T-cell (primary cell): ENCODE measurements at regions not wholly inside any gene's neighbourhood (a gene's known extent, or its start where the extent isn't known, plus 50 kb on each side); places are given as distances from the start of the nearest gene placed in this dataset.

Experiments used
- ATAC-seq, 4 experiments: fragments of 200-7000 bp in 3 of 4; fragments of 150-1000 bp in 1 of 4; cut with Tn5 transposase; replicated peaks in 1 of 4; 1 replicate in 3 of 4; 2 replicates in 1 of 4; pipeline ENCODE4 v1.10.0; 2021; ENCODE audit warnings: moderate library complexity in 3 of 4, mild to moderate bottlenecking in 2 of 4, moderate number of reproducible peaks in 1 of 4
- CTCF ChIA-PET, 2 donors: fragments of 300-600 bp; sonication (Branson Sonifier 250); formaldehyde crosslinking; loops; one replicate each; lab custom pipeline; 2022; ENCODE audit warnings: antibody characterized with exemption in 2 of 2; lab: Charles Lee
- POLR2A ChIA-PET, 2 donors: fragments of 300-600 bp; sonication (Branson Sonifier 250); formaldehyde crosslinking; loops; one replicate each; lab custom pipeline; 2022; ENCODE audit warnings: antibody characterized with exemption in 2 of 2; lab: Charles Lee
- DNase-seq, 35 experiments: peaks; one replicate each; pipeline versions ENCODE4 v3.0.0 to v3.0.0-alpha.2; 2013 to 2023
- H3K27ac ChIP-seq: one replicate; pipeline ENCODE4 v1.5.1; 2013; ENCODE audit warnings: low read length
- H3K27me3 ChIP-seq, 2 experiments: replicated peaks in 1 of 2; 1 replicate in 1 of 2; 2 replicates in 1 of 2; pipeline versions ENCODE4 v1.6.1 to v1.7.0; 2013; ENCODE audit warnings: low read length in 1 of 2, mixed read lengths in 1 of 2; ENCODE audit not compliant: control insufficient read depth in 2 of 2, insufficient read depth in 2 of 2; ENCODE audit errors: extremely low read depth in 1 of 2
- H3K36me3 ChIP-seq, 2 donors: 1 replicate in 1 of 2; 2 replicates in 1 of 2; pipeline versions ENCODE4 v1.6.1 to v1.7.0; 2013; ENCODE audit warnings: low read length in 1 of 2; ENCODE audit not compliant: control insufficient read depth in 2 of 2, insufficient read depth in 1 of 2; ENCODE audit errors: extremely low read depth in 1 of 2
- H3K4me1 ChIP-seq, 2 experiments: 1 replicate in 1 of 2; 2 replicates in 1 of 2; pipeline versions ENCODE4 v1.6.1 to v1.7.0; 2013; ENCODE audit warnings: low read length in 2 of 2, mixed read lengths in 1 of 2; ENCODE audit not compliant: insufficient read depth in 2 of 2, control insufficient read depth in 1 of 2; ENCODE audit errors: extremely low read depth in 1 of 2
- H3K4me3 ChIP-seq, 2 donors: 1 replicate in 1 of 2; 2 replicates in 1 of 2; pipeline versions ENCODE4 v1.5.1 to v1.7.0; 2013; ENCODE audit warnings: mild to moderate bottlenecking in 2 of 2, low read length in 1 of 2, moderate library complexity in 1 of 2; ENCODE audit not compliant: control insufficient read depth in 1 of 2; ENCODE audit errors: extremely low read depth in 1 of 2
- H3K9me3 ChIP-seq: 2 replicates; pipeline ENCODE4 v1.7.0; 2013
- H3K27ac Mint-ChIP-seq, 2 donors: one replicate each; pipeline ENCODE4 v1.8.0; 2020 to 2021; ENCODE audit warnings: mild to moderate bottlenecking in 2 of 2, mixed read lengths in 2 of 2
- H3K27me3 Mint-ChIP-seq, 2 donors: one replicate each; pipeline ENCODE4 v1.8.0; 2021 to 2022; ENCODE audit warnings: mixed read lengths in 2 of 2
- H3K36me3 Mint-ChIP-seq: one replicate; pipeline ENCODE4 v1.8.0; 2021; ENCODE audit warnings: mixed read lengths
- H3K4me1 Mint-ChIP-seq, 3 donors: one replicate each; pipeline ENCODE4 v1.8.0; 2020 to 2022; ENCODE audit warnings: mixed read lengths in 3 of 3, mild to moderate bottlenecking in 1 of 3
- H3K4me3 Mint-ChIP-seq, 3 donors: one replicate each; pipeline ENCODE4 v1.8.0; 2020 to 2022; ENCODE audit warnings: mild to moderate bottlenecking in 3 of 3, mixed read lengths in 3 of 3, moderate library complexity in 3 of 3
- H3K9me3 Mint-ChIP-seq, 3 donors: one replicate each; pipeline ENCODE4 v1.8.0; 2020 to 2022; ENCODE audit warnings: mixed read lengths in 3 of 3
- WGBS: methylation state at CpG from one replicate; pipeline ENCODE4 v1.1.5; 2013; ENCODE audit warnings: missing lambda C conversion rate; ENCODE audit not compliant: insufficient coverage; 5-methylcytosine and 5-hydroxymethylcytosine counted together

DNA sequence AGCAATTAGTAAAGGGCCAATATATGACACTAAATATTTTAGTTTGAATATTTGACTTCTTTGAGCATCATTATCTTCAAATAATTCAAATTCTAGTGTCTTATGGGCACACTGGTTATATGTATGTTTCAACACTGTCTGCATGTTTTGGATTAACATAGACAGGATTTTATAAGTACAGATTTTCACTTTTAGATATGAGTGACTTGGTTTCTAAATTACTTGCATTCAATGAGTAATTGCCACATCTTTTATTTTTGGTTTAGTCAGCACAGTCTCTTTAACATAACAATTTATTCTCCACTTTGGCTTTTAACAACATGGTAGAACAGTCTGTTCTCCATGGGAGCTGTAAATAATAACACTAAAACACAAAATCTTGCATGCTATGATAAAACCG is 674.8 kb downstream of the TBL1XR1 start:
- POLR2A ChIA-PET: no interaction called here
- Histone ChIP-seq H3K4me3 (no peak overlapping the region), H3K36me3 (no peaks in the 10 kb centered on the region), H3K9me3 (no peaks in the 10 kb centered on the region), H3K4me1 (no peaks in the 10 kb centered on the region), H3K27ac (no peak overlapping the region), H3K27me3 (no peaks in the 10 kb centered on the region)
- no peaks in the 10 kb centered on the region for H3K27me3 Mint-ChIP-seq
- no peak overlapping the region for H3K27ac Mint-ChIP-seq
- no peak for DNase-seq
- WGBS: no CpG with 5 or more reads among the region's 1 CpG
- peaks cover 4 to 7% (median 6%) of the 10 kb centered on the region in 3 donors for H3K9me3 Mint-ChIP-seq
- no peak overlapping the region for H3K4me3 Mint-ChIP-seq
- no peak for ATAC-seq
- CTCF ChIA-PET: no interaction called here
- H3K36me3 Mint-ChIP-seq: no peaks in the 10 kb centered on the region
- H3K4me1 Mint-ChIP-seq: no peaks in the 10 kb centered on the region

DNA sequence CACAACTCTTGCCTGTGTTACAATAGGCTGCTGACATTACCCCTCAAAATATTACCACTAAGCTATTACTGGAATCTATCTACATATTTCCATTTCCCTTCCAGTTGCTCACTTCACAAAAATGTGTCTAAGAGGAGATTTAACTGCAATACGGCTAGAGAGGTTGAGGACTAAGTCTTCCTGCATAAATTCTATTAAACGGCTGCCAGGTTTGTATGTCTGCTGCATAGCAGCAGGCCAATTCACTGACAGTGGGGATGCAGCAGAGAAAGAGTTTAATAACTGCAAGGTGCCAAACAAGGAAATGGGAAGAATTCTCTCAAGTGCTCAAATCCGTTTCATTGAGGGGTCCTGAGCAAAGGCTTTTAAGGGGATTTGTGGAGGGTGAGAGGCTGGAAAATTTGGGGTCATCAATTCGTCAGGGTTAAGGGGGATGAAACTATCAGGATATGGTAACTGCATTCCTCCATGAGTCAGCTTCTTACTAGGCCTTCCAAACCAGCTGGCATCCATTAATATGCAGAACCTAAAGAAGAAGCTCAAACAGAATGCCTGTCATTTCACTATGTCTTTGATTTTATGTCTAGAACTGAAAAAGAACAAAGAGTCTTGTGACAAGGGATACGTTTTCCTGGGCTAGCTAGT is 675.6 kb downstream of the TBL1XR1 start:
- no peaks in the 10 kb centered on the region for H3K36me3 Mint-ChIP-seq
- no peaks in the 10 kb centered on the region for H3K9me3 ChIP-seq
- 58% methylated on average over 2 of the region's 5 CpGs for WGBS
- no peak overlapping the region for H3K27ac ChIP-seq
- no peaks in the 10 kb centered on the region for H3K4me1 Mint-ChIP-seq
- POLR2A ChIA-PET: no interaction called here
- no peaks in the 10 kb centered on the region for H3K27me3 Mint-ChIP-seq
- peaks cover 6 to 7% (median 7%) of the 10 kb centered on the region in 3 donors for H3K9me3 Mint-ChIP-seq
- H3K4me3 ChIP-seq: no peak overlapping the region
- no peak overlapping the region for H3K27ac Mint-ChIP-seq
- CTCF ChIA-PET: no interaction called here
- no peaks in the 10 kb centered on the region for H3K27me3 ChIP-seq
- no peak for ATAC-seq
- no peak for DNase-seq
- H3K36me3 ChIP-seq: no peaks in the 10 kb centered on the region
- no peaks in the 10 kb centered on the region for H3K4me1 ChIP-seq
- no peak overlapping the region for H3K4me3 Mint-ChIP-seq

DNA sequence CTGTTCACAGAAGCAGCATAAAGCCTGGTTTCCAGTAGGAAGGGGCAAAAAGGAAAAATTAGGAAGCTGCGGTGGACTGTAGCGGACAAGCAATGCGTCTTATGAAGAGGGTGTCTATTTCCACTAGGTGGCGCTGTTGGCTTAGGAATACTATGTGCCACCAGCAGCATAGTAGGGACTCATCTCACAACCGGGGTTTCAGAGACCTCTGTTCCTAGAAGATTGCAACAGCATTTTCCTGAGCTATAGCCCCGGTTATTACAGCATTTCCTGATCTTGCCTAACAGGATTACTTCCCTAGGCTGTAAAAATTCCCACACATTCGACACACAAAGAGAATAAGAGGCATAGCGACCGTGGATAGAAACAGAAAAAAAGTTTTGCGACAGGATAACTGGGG is 683.0 kb downstream of the TBL1XR1 start:
- 88% methylated on average over 8 of the region's 10 CpGs for WGBS
- Histone ChIP-seq H3K27me3 (no peaks in the 10 kb centered on the region), H3K4me3 (no peak overlapping the region), H3K9me3 (no peaks in the 10 kb centered on the region), H3K36me3 (no peaks in the 10 kb centered on the region), H3K4me1 (no peaks in the 10 kb centered on the region), H3K27ac (no peak overlapping the region)
- Mint-ChIP-seq H3K9me3 (peaks cover 4 to 47% (median 31%) of the 10 kb centered on the region in 3 donors), H3K36me3 (no peaks in the 10 kb centered on the region), H3K27me3 (no peaks in the 10 kb centered on the region), H3K4me1 (no peaks in the 10 kb centered on the region), H3K4me3 (no peak overlapping the region), H3K27ac (no peak overlapping the region)
- peak in 1 of 35 experiments; percentile 10 for DNase-seq
- ChIA-PET POLR2A (no interaction called here), CTCF (no interaction called here)
- no peak for ATAC-seq

DNA sequence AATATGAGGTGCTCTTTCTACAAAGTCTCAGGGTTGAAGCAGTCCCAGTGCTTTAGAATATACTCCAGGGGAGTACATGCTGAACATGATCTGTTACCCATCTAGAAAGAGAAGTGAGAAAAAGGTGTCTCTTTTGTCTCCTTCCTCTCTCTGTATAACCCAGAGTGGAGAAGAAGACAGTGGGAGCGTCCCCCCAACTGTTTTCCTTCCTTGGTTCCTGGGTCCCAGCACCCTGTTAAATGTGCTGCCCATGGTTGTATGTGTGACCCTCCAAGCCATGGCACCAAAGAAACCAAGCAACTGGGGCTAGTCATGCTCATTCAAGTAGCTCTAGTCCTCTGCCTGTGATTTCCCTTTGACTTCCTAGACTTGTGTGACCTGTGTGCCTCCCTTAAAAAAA is 683.7 kb downstream of the TBL1XR1 start:
- Histone ChIP-seq H3K9me3 (no peaks in the 10 kb centered on the region), H3K4me1 (no peaks in the 10 kb centered on the region), H3K27ac (no peak overlapping the region), H3K27me3 (no peaks in the 10 kb centered on the region), H3K4me3 (no peak overlapping the region), H3K36me3 (no peaks in the 10 kb centered on the region)
- Mint-ChIP-seq H3K4me3 (no peak overlapping the region), H3K9me3 (peaks cover 4 to 47% (median 31%) of the 10 kb centered on the region in 3 donors), H3K27me3 (no peaks in the 10 kb centered on the region), H3K36me3 (no peaks in the 10 kb centered on the region), H3K4me1 (no peaks in the 10 kb centered on the region), H3K27ac (no peak overlapping the region)
- ChIA-PET POLR2A (no interaction called here), CTCF (no interaction called here)
- no peak for ATAC-seq
- no CpG with 5 or more reads among the region's 1 CpG for WGBS
- DNase-seq: peak in 4 of 35 experiments; percentile 0 to 12 (median 6)

DNA sequence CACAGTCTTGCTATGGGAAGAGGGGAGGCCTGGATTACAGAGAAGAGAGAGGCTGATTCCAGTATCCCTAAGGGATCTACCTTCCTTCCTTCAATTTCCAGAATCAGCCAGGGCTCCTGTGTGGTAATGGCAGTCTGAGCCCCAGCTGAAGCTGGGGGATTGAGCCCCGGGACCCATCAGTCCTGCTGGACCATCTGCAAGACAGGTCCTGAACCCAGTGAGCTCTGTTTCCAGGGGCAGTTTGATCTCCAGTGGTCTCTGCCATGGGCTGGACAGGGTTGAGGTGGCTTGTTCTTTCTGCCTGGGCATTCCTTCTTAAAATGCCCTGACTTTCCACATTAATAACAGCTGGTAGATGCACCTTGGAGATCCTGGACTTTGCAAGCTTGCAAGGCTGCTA is 685.2 kb downstream of the TBL1XR1 start:
- no peaks in the 10 kb centered on the region for H3K36me3 ChIP-seq
- WGBS: 78% methylated on average over 1 of the region's 1 CpG
- ChIA-PET POLR2A (no interaction called here), CTCF (no interaction called here)
- Mint-ChIP-seq H3K4me3 (no peak overlapping the region), H3K4me1 (no peaks in the 10 kb centered on the region), H3K27me3 (no peaks in the 10 kb centered on the region), H3K27ac (no peak overlapping the region), H3K36me3 (no peaks in the 10 kb centered on the region), H3K9me3 (peaks cover 4 to 42% (median 24%) of the 10 kb centered on the region in 3 donors)
- no peaks in the 10 kb centered on the region for H3K27me3 ChIP-seq
- DNase-seq: no peak
- H3K9me3 ChIP-seq: no peaks in the 10 kb centered on the region
- H3K4me1 ChIP-seq: no peaks in the 10 kb centered on the region
- no peak for ATAC-seq
- H3K27ac ChIP-seq: no peak overlapping the region
- H3K4me3 ChIP-seq: no peak overlapping the region

DNA sequence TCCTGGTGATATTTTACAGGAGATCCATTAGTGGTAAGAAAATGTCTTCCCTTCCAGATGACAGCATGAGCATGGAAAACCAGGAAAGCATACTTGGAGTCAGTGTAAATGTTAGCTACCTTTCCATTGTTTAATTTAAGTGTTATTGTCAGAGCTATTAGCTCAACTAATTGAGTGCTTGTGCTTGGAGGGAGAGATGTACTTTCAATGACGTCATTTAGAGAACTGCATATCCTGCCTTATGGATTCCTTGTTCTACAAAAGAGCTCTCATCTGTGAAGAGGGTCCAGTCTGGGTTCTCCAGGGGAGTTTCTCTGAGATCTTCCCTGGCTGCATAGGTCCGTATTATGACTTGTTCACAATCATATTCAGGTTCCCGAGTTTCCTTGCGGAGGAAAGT is 687.2 kb downstream of the TBL1XR1 start:
- Mint-ChIP-seq H3K9me3 (peaks cover 4 to 31% (median 19%) of the 10 kb centered on the region in 3 donors), H3K27ac (no peak overlapping the region)

More for the DNA sequence above, 687.2 kb downstream of the TBL1XR1 start:
- no peaks in the 10 kb centered on the region for H3K4me1 Mint-ChIP-seq
- Histone ChIP-seq H3K4me3 (no peak overlapping the region), H3K27me3 (no peaks in the 10 kb centered on the region), H3K9me3 (no peaks in the 10 kb centered on the region), H3K4me1 (no peaks in the 10 kb centered on the region), H3K36me3 (no peaks in the 10 kb centered on the region), H3K27ac (no peak overlapping the region)
- DNase-seq (no peak), ATAC-seq (no peak)
- no peaks in the 10 kb centered on the region for H3K36me3 Mint-ChIP-seq
- no peaks in the 10 kb centered on the region for H3K27me3 Mint-ChIP-seq
- CTCF ChIA-PET: no interaction called here
- no peak overlapping the region for H3K4me3 Mint-ChIP-seq
- POLR2A ChIA-PET: no interaction called here
- 88% methylated on average over 3 of the region's 4 CpGs for WGBS
